ENCODE measurements at regions not wholly inside any gene's neighbourhood (a gene's known extent, or its start where the extent isn't known, plus 50 kb on each side); places are given as distances from the start of the nearest gene placed in this dataset.

DNA sequence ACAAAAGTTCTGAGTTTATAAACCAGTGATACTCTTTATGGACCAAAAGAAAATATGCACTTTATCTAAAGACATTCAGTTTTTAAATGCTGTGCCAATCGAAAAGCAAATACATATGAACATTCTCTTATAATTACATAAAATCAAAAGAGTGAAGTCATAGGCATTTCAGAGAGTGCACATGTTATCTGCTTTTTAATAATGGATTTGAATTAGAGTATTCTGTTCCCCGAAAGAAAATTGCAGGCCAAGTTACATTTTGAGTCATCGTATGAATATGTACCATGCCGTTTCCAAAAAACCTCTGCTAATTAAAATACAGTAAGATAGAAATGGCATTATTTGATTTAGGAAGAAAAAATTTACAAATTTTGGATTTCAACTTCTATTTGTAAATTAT, 565.7 kb downstream of the ZEB2 start:
- DNase-seq (ENCODE audit: low read depth in 2 of 2), result no peak

DNA sequence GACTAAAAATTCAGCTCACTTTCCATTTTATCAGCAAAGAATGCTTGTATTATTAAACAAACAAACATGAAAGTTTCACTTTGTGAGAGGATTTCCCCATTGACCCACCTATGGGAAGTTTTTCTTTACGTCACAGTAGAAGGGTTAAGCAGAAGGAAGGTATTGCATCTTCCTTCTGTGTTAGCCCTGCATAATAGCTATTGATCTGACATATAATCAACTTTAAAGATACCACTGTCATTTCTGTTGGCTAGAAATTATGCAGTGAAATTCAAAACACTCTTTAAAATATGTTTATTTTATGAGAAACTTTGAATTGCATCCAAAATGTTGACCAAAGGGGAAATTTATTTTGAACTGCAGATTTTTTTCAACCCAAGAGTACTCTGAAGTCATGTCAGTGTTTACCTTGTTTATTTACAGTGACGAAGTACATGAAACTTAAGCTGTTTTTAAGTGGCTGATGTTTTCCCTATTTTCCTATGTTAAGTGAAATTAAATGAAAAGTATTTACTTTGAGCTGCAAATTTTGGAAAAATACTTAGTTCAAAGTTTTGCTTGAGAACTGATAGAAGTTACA, 566.4 kb downstream of the ZEB2 start:
- no peak for DNase-seq (ENCODE audit: low read depth in 2 of 2)

DNA sequence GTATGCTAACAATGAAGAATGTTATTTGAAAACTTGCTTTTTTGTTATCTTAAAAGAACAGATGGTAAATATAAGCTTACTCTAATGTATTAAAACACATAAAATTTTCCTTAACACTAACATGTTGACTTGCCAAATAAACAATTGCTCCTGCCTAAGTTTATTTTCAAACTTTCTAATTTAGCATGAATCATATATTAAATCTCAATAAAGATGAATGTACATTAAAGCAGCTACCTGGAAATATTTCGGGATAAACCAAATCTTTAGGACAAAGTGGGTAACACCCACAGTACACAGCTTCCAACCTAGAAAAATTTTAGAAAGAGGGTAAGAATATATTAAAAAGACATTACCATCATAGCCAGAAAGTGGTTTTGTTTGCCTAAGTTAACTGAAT, 567.4 kb downstream of the ZEB2 start:
- DNase-seq (ENCODE audit: low read depth in 2 of 2), result no peak

DNA sequence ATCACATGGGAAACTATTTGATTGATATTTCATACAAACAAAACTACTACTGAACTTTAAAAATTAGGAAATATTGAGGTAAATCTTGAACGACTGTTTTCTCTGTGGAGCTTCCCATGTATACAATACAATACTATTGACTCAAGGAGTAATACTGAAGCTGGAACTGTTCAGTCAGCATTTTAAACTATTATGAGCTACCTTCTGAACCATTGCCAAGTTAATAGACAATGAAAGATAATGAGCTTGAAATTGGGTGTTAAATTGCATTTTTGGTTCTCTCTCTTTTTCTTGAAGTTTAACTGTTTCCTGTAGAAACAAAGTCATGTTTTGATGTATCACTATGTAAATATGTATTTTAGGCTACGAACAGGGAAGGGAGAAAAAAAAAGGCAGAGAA, 569.2 kb downstream of the ZEB2 start:
- no peak for DNase-seq (ENCODE audit: low read depth in 2 of 2)

DNA sequence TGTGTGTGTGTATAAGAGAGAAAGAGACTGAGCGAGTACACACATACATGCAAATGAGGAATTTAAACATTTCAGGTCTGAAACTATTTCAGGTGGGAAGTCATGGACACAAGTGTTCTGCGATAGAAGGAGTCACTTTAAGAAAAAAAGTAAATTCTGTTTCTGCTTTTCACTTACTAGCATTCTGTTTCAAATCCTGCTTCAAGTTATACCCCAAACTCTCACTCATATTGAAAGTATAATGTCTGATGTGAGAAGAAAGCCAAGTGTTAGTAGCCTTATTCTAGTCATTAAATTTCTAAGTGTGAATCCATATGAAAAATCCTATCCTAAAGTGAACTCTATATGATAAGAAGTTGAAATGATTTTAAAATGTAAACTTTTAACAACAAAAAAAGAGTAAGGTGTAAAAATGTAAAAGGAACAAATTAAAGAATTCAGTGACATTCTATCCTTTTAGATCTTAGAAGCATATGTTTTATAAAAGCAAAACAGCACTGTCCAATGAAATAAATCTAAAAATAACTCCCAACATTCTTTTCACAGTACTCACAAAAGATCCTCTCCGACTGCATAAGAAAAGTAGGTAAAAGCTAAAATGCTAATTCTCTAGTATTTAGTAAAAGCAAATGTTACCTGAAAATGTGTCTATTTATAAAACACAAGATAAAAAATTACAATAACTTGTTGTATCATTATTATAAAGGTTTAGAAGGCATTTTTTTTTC, 570.6 kb downstream of the ZEB2 start:
- no peak for DNase-seq (ENCODE audit: low read depth in 2 of 2)

DNA sequence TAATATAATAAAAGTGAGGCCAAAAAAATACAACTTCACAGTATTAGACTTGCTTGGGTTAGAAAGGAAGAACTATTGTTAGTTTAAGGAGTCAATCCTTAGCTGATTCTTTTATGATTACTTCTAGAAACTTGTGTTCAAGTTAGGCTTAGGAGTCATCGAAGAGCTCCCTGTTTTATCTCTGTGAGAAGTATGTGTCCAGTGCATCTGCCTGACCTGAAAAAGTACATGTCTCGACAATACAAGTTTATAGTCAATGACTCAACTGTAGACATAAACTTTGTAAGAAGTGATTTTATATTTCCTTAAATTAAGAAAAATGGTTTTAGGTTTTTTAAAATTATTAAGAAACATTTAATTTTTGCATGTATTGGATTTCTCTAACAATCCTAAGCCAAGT, 571.2 kb downstream of the ZEB2 start:
- no peak for DNase-seq (ENCODE audit: low read depth in 2 of 2)

DNA sequence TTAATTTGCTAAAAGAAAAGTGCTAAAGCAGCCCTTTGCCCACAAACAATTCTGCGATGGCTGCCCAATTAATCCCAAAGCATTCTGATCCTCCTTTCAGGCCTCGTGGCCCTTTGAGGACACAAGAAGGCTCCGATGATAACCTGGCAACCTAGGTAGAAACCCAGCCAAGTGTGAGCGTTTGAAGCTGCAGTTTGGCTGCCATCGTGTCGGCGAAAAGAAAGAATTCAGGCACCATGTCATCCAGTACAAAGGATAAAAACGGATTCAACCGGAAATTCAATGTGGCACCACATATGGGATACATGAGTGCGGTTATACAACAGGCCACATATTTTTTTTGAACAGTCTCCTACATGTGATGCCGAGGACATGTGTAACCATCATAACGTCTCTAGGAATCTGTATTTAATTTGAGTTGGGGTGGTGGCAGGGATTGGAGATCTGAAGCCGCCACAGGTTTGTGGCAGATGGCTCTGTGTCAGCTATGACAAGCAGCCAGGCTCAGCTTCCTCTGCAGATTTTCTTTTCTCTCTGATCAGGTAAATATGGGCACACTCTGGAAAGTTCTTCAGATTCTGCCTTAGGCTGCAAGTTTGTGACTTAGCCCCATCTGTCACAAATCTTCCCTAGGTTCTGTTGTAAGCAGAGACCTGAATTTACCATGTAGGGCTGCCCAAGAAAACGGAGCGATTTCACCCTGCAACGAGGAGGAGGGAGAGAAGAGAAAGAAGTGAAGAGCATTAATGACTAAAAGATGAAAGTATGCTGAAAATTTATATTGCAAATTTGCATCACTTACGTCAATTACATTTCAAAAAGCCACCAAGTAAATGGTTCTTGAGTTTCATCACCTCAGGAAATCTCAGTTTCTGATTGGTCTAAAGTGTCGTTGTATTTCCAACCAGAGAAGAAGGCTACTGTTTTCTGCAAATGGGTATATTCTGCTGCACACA, 573.2 kb downstream of the ZEB2 start:
- DNase-seq (ENCODE audit: low read depth in 2 of 2), result no peak

DNA sequence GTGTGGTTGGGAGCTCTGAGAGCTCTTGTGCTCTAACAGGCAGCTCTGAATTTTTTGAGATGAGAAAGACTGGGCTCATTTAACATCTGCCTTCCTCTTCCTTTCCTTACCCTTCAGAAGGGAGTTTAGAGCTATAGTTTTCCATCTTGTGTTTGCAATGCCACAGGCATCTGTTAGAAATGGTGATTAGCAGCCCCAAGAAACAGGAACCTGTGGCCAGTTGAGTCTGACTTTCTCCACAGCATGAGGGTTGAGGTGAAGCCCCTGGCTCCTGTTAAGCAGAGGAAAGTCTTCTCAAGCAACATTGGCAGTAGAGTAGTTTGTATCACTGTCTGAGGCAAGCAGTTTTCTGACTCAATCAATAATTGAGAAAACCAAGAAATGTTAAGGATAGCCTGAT, 577.4 kb downstream of the ZEB2 start:
- DNase-seq (ENCODE audit: low read depth in 2 of 2), result no peak

DNA sequence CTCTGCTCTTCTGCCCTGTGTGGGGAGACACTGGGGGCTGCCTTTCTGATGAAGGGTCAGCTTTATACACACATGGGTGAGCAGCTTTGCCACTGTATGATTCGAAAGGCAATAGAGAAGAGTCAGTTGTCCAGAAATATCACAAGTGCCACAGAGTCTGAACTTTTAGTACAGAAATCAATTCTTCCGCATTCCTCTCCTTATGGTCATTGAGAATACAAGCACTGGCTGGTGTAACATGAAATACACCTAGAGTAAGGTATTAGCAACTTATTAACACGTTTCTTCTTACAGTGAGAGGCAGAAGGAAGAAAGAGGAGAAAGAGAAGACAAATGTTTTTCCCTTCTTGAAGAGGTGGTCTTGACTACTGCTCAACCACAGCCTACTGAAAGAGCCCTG, 579.2 kb downstream of the ZEB2 start:
- no peak for DNase-seq (ENCODE audit: low read depth in 2 of 2)

DNA sequence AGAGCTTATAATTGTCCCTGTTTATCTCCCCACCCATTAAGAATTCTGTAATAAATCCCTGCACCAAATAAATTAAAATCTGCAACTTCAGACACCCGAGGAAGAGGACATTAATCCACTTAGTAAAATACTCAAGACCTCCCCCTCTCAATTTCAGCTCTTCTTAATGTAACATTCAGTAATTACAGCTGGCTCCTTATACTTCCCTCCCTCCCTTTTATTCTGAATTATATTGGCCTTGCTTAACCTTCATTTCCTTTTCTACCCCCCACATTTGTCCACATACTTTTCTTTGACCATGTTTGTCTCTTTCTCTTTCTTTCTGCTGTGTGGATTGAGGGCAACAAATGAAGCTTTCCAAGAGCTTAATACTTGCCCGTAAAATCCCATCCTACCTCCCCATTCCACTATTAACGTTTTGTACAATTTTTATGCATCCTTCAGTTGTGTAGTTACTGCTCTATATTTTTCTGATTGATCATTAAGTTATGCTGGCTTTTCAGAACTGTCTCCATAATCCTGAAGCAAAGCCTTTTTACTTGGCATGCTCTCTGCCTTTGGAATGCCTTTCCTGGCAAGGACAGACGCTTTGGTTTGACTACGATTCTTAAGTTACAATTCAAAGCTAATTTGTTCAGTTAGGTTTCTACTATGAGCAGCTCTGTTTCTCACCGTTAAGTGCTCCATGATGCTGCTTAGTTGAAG, 580.1 kb downstream of the ZEB2 start:
- DNase-seq (ENCODE audit: low read depth in 2 of 2), result no peak

DNA sequence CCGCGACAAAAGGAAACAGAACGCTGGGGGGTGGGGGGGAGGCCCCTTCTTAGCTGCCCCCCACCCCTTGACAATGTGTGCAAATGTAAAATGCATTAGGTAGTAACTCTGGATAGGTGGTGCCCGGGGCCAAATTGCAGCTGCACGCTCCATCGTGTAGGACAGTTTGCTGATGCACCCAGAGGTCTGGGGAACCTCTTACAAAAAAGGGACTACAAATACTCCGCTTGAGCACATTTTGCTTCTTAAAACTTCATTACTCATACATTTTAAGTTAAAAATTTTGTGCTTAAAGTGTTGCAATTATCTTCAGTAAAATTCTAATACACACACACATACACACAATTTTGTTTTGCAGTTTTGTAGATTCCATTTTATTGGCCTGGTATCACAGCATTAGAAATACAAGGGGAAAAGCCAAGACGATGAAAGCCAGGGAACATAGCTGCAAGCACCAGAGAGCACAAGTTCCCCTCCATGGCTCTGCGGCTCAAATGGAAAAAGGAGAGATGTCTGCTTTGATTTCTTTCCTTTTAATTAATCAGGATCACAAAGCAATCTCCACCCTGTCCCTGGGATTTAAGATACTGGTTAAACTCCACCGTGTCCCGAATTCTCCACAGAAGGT, 582.1 kb downstream of the ZEB2 start:
- DNase-seq (ENCODE audit: low read depth in 2 of 2), result peak in 1 of 2 donors; percentile 4

DNA sequence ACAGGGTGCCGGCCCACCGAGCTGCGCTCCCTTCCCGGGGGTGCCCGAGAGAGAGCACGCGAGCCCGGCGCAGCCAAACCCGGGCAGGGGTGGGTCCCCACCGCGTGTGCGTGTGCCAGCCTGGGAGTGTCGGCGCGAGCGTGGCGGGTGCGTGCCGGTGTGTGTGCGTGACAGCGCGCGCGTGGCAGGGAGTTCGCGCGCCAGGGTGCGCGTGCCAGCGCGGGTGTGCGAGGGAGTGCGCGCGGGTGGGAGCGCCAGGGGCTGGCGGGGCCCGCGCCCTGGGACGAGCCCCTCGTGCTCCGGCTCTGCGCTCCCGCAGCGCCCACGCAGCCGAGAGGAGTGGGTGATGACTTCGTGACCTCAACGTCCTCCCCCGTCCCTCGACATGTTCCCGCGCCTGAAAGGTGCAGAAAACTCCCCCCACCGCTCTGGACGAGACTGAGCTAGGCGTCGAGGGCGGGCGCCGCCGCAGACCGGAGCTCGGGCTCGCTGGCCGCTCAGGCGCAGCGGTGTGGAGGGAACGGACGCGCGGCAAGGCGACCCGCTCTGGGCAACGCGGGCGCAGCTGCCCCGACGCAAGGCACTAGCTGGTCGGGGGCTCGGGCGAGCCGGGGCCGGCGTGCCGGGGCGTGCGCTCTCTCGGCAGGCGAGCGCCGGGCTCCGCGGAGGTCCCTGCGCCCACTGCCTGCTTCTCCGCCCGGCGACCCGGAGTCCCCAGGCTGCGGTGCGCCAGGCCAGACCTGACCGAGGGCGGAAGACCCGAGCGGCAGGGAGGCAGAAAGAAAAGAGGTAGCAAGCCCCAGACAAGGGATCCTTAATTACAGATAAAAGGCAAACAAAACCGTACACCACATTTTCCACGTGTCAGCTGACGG, 582.8 kb downstream of the ZEB2 start:
- DNase-seq (ENCODE audit: low read depth in 2 of 2), result peak in 1 of 2 donors; percentile 4

DNA sequence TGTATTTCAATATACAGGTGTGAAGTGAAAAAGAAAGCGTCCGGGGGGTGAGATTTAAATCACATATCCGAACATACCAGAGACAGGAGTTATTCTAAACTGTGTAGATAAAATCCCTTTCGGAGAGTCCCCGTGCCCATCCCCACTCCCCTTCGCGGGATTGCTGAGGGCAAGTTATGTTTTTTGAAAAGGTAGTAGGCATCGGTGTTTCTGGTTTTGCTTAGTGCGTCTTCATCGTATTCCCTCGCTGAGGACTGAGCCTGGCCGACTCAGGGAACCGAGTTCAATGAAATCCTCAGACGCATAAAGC, 583.4 kb downstream of the ZEB2 start:
- no peak for DNase-seq (ENCODE audit: low read depth in 2 of 2)

DNA sequence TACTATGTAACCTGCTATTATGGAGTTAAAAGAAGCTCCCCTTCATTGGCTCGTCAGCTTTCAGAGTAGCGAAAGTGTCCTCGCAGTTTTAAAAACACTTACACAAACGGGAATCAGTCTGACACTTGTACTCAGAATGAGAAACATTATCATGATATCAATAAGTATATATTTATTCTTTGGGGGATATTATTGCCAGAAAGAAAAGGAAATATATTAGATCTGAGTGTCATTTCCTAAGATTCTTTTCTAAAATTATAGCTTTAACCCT, 584.5 kb downstream of the ZEB2 start:
- DNase-seq (ENCODE audit: low read depth in 2 of 2), result no peak

DNA sequence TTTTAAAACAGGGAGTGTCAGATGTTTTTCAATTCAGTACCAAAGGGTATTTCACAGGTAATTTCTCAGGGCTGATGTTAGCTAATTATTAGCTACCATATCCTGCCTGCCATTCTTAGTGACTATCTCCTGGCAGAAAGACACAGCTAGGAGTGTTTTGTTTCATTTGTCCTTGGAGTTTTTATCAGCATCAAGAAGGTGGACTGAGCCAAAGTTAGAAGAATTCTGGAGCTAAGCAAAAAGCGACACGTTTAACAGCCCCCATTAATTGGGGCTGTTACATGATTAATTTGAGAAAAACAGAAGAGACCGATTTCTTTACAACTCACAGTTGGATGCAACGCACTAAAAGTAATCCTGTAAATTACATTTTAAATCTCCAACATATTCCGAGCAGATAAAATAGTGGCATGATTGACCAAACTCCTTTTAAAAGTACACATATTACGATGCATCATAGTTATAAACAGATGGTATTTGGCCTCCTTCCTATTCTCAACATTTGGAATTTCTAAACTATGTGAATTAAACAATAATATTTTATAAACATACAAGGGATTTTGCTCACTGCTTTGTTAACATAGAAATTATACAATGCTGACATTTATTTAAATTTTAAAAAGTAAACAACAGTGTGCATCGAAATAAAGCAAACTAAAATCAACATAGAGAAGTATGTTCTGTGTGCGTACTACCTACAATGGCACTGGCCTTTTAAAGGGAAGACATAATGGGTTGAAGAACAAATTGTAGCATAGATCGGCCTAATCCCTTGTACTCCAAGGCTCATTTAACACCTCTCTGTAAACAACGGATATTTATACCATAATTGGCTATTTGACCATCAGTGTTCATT, 585.1 kb downstream of the ZEB2 start:
- DNase-seq (ENCODE audit: low read depth in 2 of 2), result no peak

DNA sequence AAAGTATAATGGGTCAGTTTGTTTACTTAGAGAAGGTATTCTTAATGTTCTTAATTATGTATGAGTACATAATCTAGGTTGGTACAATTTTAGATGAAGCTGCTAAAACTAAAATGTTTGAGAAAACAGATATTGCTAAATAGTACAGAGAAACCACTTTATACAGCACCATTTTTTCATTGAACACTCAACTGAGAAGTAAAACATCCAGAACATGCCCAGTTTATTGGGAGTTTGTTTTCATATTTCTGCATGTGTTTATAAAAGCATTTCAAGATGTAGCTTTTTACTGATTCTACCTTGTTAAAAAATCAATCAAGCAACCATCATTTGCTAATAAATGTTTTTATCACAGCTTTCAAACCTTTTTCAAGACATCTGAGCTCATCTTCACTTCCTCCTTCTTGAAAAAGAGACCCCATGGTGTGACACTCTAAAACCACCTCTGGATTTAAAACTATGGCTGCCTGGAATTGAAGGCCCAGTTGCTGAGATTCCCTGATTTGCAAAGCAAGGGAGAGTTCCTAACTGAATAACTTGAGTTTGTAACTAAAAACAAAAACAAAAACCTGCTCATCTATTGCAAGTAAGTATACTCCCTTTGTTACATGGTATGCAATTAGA, 585.9 kb downstream of the ZEB2 start:
- no peak for DNase-seq (ENCODE audit: low read depth in 2 of 2)

DNA sequence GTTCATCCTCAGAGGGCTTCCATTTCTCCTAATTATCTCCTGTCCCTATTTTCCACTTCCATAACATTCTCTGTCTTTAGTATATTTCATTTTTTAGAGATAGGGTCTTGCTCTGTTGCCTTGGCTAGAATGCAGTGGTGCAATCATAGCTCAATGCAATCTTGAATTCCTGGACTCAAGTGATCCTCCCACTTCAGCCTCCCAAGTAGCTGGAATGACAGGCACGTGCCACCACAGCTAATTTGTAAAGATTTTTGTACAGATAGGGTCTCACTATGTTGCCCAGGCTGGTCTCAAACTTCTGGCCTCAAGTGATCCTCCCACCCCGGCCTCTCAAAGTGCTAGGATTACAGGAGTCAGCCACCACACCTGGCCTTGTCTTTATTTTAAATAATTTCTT, 589.0 kb downstream of the ZEB2 start:
- no peak for DNase-seq (ENCODE audit: low read depth in 2 of 2)

DNA sequence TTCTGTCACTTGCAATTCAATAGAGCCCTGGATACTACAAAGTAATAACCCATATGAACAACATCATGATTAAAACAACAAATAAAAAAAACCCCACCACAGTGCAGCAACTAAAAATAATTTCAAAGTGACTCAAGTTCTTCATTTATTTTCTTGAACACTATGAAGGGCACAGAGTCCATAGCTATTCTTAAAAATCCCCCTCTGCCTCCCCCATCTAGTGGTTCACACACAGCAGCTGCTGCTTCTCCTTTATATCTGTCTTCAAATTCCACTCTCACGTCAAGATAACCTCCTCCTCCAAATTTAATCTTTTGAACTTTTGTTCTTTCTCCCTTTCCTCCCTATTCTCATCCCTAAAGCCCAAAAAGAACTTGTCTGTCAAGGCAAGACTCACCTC, 591.3 kb downstream of the ZEB2 start:
- no peak for DNase-seq (ENCODE audit: low read depth in 2 of 2)

DNA sequence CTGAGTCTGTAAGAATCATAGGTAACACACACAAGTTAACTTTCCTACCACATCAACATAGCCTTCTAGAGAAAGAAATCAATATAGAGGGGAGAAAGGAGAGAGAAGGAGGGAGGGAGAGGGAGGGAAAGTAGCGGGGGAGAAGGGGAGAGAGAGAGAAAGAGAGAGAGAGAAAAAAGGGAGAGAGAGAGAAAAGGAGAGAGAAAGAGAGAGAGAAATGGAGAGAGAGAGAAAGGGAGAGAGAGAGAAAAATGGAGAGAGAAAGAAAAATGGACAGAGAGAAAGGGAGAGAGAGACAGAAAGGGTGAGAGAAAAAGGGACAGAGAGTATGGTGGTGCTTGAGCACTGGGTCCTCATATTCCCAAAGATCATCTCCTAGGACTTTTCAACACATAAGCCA, 591.7 kb downstream of the ZEB2 start:
- no peak for DNase-seq (ENCODE audit: low read depth in 2 of 2)

DNA sequence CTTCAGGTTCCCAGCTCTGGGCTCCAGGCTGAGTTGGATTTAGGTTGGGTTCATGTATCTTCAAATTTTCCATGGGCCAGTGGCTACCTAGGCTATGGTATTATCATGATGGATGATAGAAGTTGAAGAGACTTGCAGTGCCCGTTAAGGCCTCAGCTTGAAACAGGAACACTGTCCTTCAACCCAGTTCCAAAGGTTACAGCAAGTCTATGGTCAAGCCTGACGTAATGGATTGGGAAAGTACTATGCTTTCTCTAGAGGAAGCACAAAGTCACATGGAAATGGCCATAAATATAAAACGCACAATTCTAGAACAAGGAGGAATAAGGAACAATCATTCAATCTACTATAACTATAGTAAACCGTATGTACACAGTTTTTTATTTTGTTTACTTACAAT, 593.2 kb downstream of the ZEB2 start:
- no peak for DNase-seq (ENCODE audit: low read depth in 2 of 2)

Data from stimulated activated CD4-positive, alpha-beta T cell treated with anti-CD3 and anti-CD28 coated beads, Interleukin-15, amount 100 ng/mL, for 48 hours (primary cell).